Natural killer cell treated with Interleukin-12 subunit alpha and Interleukin-12 subunit beta and Interleukin-15 and Interleukin-18, amount 100 ng/mL, for 72 hours (primary cell): ENCODE measurements at regions not wholly inside any gene's neighbourhood (a gene's known extent, or its start where the extent isn't known, plus 50 kb on each side); places are given as distances from the start of the nearest gene placed in this dataset.
"Not testable (repeated sequence)": the region's sequence is repeated elsewhere in the genome, so short reads cannot be mapped to it uniquely, and the experiment has no call there.

Experiments
- ATAC-seq, 2 donors: fragments of 150-1000 bp; cut with Tn5 transposase in 1 of 2; sonication (Bioruptor Pico), chemical (Tn5 transposase) in 1 of 2; 2 replicates each; pipeline ENCODE4 v1.10.0; 2021
- DNase-seq: peaks from one replicate; pipeline ENCODE4 v3.0.0; 2022; ENCODE audit warnings: low spot score
- H3K27ac Mint-ChIP-seq, 2 donors: 1 replicate in 1 of 2; 2 replicates in 1 of 2; pipeline ENCODE4 v1.8.0; 2022; ENCODE audit warnings: mixed read lengths in 2 of 2, mild to moderate bottlenecking in 1 of 2, moderate library complexity in 1 of 2
- H3K27me3 Mint-ChIP-seq, 2 donors: 1 replicate in 1 of 2; 2 replicates in 1 of 2; pipeline ENCODE4 v1.8.0; 2022; ENCODE audit warnings: mixed read lengths in 2 of 2
- H3K36me3 Mint-ChIP-seq: one replicate; pipeline ENCODE4 v1.8.0; 2022; ENCODE audit warnings: mixed read lengths
- H3K4me1 Mint-ChIP-seq, 2 donors: 1 replicate in 1 of 2; 2 replicates in 1 of 2; pipeline ENCODE4 v1.8.0; 2022; ENCODE audit warnings: low read depth in 2 of 2, mixed read lengths in 2 of 2, mild to moderate bottlenecking in 1 of 2
- H3K4me3 Mint-ChIP-seq: one replicate; pipeline ENCODE4 v1.8.0; 2022; ENCODE audit warnings: mixed read lengths
- H3K9me3 Mint-ChIP-seq: 2 replicates; pipeline ENCODE4 v1.8.0; 2022; ENCODE audit warnings: mixed read lengths

- no peak overlapping the region for H3K27ac Mint-ChIP-seq
- no peak for ATAC-seq
- DNase-seq: no peak
- H3K27me3 Mint-ChIP-seq: no peaks in the 10 kb centered on the region
- H3K9me3 Mint-ChIP-seq: peaks cover 3% of the 10 kb centered on the region
- no peak overlapping the region for H3K4me3 Mint-ChIP-seq
- no peaks in the 10 kb centered on the region for H3K36me3 Mint-ChIP-seq
- no peaks in the 10 kb centered on the region for H3K4me1 Mint-ChIP-seq
Observed at GRCh38 chr3:161637559-161637958, 141.0 kb downstream of the OTOL1 start.

GRCh38 chr3:161639095-161639494 lies 142.5 kb downstream of the OTOL1 start:
- not testable (repeated sequence) for H3K27ac Mint-ChIP-seq, ATAC-seq, H3K36me3 Mint-ChIP-seq, DNase-seq, H3K4me3 Mint-ChIP-seq, H3K4me1 Mint-ChIP-seq, H3K27me3 Mint-ChIP-seq, H3K9me3 Mint-ChIP-seq

DNA sequence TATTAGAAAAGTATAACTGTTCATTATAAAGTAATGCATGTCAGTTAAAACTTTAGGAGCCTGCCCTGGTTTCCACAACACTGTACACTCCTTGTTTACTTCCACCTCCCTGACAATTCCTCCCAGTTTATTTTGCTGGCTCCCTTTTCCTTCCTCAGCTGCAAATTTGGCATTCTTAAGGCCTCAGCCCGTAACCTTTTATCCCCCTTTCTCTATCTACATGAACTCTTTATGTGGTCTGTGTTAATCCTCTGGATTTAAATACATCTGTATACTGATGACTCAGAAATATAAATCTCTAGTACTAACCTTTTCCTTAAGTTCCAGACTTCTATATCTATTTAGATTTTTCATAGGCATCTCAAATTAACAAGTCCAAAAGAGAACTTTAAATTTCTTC lies 143.6 kb downstream of the OTOL1 start:
- Mint-ChIP-seq H3K9me3 (peaks cover 5% of the 10 kb centered on the region), H3K4me3 (no peak overlapping the region)

DNA sequence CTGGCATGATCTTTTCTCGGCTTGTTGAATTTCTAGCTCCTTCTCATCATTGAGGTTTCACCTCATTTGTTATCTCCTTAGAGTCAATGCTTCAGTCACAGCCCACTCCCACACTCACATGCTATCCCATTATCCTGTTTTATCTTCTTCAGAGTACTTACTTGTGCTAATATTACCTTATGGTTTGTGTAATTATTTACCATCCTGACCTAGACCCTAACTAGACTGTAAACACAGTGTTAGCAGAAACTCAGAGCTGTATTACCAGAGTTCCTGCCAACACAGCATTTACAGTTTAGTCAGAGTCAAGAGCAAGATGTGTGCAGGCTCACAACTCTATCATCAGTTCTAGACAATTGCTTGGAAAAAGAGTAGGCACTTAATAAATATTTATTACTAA lies 144.7 kb downstream of the OTOL1 start:
- DNase-seq (no peak), ATAC-seq (no peak)
- Mint-ChIP-seq H3K36me3 (no peaks in the 10 kb centered on the region), H3K4me1 (no peaks in the 10 kb centered on the region), H3K4me3 (no peak overlapping the region), H3K27ac (no peak overlapping the region), H3K9me3 (peaks cover 5% of the 10 kb centered on the region), H3K27me3 (no peaks in the 10 kb centered on the region)

More for the DNA sequence above, 143.6 kb downstream of the OTOL1 start:
- Mint-ChIP-seq H3K27ac (no peak overlapping the region), H3K27me3 (no peaks in the 10 kb centered on the region), H3K4me1 (no peaks in the 10 kb centered on the region), H3K36me3 (no peaks in the 10 kb centered on the region)
- ATAC-seq: no peak
- DNase-seq: no peak

GRCh38 chr3:161644891-161645635 lies 148.5 kb downstream of the OTOL1 start:
- Mint-ChIP-seq H3K9me3 (peaks cover 11% of the 10 kb centered on the region), H3K4me1 (no peaks in the 10 kb centered on the region), H3K27me3 (no peaks in the 10 kb centered on the region), H3K27ac (no peak overlapping the region), H3K4me3 (no peak overlapping the region), H3K36me3 (no peaks in the 10 kb centered on the region)
- no peak for DNase-seq
- no peak for ATAC-seq

DNA sequence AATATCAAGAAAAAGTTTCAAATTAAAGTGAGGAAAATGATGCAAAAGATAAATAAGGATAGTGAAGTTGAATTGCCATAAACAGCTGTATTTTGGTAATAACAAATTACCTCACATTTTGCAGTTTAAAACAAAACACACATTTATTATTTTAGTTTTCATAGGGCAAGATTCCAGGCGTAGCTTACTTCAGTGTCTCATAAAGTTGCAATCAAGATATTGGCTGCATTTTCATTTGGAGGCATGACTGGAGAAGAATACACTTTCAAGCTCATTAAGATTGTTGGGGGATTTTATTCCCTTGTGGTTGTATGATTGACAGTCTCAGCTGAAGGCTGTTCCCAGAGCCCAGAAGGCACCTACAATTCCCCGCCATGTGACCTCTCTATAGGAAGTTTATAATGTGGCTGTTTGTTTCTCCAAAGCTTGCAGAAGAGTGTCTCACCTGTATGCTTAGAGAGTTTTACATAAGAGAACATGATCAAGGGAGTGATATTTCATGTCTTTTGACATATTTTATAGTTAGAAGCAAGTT lies 151.4 kb downstream of the OTOL1 start:
- no peaks in the 10 kb centered on the region for H3K27me3 Mint-ChIP-seq
- H3K4me1 Mint-ChIP-seq: no peaks in the 10 kb centered on the region
- no peaks in the 10 kb centered on the region for H3K36me3 Mint-ChIP-seq
- no peak for DNase-seq
- no peak for ATAC-seq
- H3K9me3 Mint-ChIP-seq: peaks cover 6% of the 10 kb centered on the region
- H3K4me3 Mint-ChIP-seq: no peak overlapping the region
- H3K27ac Mint-ChIP-seq: no peak overlapping the region

DNA sequence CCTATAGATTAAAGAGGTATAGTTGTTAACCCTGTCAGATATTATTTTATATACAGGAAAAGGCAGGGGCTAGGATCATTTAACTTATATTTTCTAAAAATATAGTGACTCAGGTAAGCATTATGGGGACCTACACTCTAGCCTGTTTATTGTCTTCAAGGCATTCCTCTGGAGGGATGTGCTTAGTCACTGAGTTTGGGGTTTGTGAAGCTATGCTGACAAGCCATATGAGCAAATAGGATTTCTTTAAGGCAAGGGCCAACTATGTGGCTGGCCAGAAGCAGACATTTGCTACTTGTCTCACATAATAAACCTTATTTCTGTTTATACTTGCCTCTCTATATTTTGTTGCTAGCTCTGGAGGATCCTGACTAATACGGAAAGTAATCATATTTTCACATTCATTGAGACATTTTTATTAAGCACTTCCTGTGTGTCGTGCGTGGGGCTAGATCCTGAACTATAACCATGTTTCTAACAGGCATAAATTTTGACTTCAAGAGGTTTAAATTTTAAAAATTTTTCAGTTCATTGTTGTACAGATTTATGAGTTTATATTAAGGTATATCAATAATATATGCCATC lies 153.4 kb downstream of the OTOL1 start:
- ATAC-seq: no peak
- H3K27me3 Mint-ChIP-seq: no peaks in the 10 kb centered on the region
- DNase-seq: no peak

GRCh38 chr3:161657786-161658185 lies 161.2 kb downstream of the OTOL1 start:
- Mint-ChIP-seq H3K27me3 (no peaks in the 10 kb centered on the region), H3K4me3 (no peak overlapping the region), H3K9me3 (peaks cover 15% of the 10 kb centered on the region), H3K36me3 (no peaks in the 10 kb centered on the region), H3K27ac (no peak overlapping the region), H3K4me1 (no peaks in the 10 kb centered on the region)
- ATAC-seq (no peak), DNase-seq (no peak)

More for the DNA sequence above, 153.4 kb downstream of the OTOL1 start:
- H3K27ac Mint-ChIP-seq: no peak overlapping the region
- H3K4me3 Mint-ChIP-seq: no peak overlapping the region
- H3K4me1 Mint-ChIP-seq: no peaks in the 10 kb centered on the region
- no peaks in the 10 kb centered on the region for H3K36me3 Mint-ChIP-seq
- H3K9me3 Mint-ChIP-seq: peaks cover 9% of the 10 kb centered on the region

DNA sequence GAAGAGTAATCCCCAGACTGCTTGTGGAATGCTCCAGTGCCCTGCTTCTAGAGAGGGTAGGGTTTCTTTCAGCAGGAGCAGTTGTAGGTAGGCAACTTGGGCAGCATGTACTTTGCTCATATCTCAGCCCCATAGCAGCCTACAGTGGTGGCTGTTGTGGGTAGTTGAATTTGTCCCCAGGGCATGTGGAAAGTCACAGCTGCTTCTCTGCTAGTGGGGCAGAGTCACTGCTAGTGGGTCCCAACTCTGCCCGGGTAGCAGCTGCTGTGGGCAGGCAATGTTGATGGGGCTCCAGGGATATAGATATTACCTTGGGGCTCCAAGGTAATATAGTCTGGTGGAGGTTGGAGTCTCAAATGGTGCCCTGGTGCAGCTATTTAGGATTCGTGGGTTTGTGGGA lies 174.5 kb downstream of the OTOL1 start:
- Mint-ChIP-seq H3K4me1 (no peaks in the 10 kb centered on the region), H3K9me3 (peaks cover 9% of the 10 kb centered on the region), H3K4me3 (no peak overlapping the region), H3K27me3 (no peaks in the 10 kb centered on the region), H3K27ac (no peak overlapping the region), H3K36me3 (no peaks in the 10 kb centered on the region)
- no peak for DNase-seq
- ATAC-seq: no peak

- ATAC-seq (no peak), DNase-seq (no peak)
- Mint-ChIP-seq H3K36me3 (no peaks in the 10 kb centered on the region), H3K27ac (no peak overlapping the region), H3K9me3 (peaks cover 5% of the 10 kb centered on the region), H3K27me3 (no peaks in the 10 kb centered on the region), H3K4me3 (no peak overlapping the region), H3K4me1 (no peaks in the 10 kb centered on the region)
Observed at GRCh38 chr3:161672478-161672877, 175.9 kb downstream of the OTOL1 start.

DNA sequence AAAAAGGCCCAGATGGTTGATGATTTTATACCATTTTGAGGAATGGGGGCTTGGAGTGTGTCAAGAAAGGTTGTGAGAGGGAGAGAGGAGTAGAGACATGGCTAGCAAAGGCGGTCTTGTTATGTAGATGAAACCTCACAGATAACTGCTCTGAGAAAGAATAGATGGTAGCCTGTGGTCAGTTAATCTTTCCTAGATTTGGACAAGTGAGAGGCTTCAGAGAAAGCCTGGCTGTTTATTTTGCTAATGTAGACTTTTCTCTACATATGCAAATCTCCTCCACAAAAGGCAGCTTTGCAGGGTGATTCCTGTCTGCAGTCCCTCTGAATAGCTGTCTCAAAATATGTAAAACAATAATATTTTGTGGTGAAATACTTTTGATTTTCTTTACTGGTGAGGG lies 177.3 kb downstream of the OTOL1 start:
- DNase-seq: no peak
- H3K9me3 Mint-ChIP-seq: peaks cover 8% of the 10 kb centered on the region
- H3K4me1 Mint-ChIP-seq: no peaks in the 10 kb centered on the region
- no peak overlapping the region for H3K27ac Mint-ChIP-seq
- ATAC-seq: no peak
- H3K27me3 Mint-ChIP-seq: no peaks in the 10 kb centered on the region
- H3K36me3 Mint-ChIP-seq: no peaks in the 10 kb centered on the region
- H3K4me3 Mint-ChIP-seq: no peak overlapping the region

- no peak overlapping the region for H3K27ac Mint-ChIP-seq
- H3K4me3 Mint-ChIP-seq: no peak overlapping the region
- DNase-seq: no peak
- ATAC-seq: no peak
- peaks cover 8% of the 10 kb centered on the region for H3K9me3 Mint-ChIP-seq
- no peaks in the 10 kb centered on the region for H3K27me3 Mint-ChIP-seq
- no peaks in the 10 kb centered on the region for H3K36me3 Mint-ChIP-seq
- no peaks in the 10 kb centered on the region for H3K4me1 Mint-ChIP-seq
Observed at GRCh38 chr3:161674402-161674801, 177.8 kb downstream of the OTOL1 start.

DNA sequence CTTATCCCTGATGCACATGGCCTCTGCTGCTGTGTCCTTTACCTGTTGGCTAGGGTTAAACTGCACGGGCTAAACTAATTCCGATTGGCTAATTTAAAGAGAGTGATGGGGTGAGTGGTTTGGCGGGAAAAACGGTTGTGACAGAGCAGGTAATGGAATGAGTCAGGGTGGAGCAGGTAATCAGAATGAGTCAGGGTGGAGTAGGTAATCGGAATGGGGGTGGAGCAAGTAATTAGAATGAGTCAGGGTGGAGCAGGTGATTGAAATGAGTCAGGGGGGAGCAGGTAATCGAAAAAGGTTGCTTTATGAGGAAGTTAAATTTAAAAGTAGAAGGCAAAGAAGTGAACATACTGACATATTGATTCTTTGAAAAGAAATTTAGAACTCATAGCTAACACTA lies 185.2 kb downstream of the OTOL1 start:
- not testable (repeated sequence) for H3K36me3 Mint-ChIP-seq, DNase-seq, ATAC-seq

DNA sequence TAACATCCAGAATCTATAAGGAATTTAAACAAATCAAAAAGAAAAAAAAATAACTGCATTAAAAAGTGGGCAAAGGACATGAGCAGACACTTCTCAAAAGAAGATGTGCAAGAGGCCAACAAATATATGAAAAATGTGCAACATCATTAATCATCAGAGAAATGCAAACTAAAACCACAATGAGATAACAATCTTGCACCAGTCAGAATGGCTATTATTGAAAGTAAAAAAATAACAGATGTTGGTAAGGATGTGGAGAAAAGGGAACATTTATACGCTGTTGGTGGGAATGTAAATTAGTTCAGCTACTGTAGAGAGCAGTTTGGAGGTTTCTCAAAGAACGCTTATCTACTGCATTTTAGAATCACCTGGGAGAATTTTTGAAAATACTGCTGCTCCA lies 186.1 kb downstream of the OTOL1 start:
- Mint-ChIP-seq H3K27me3 (no peaks in the 10 kb centered on the region), H3K27ac (no peak overlapping the region), H3K9me3 (peaks cover 17% of the 10 kb centered on the region), H3K4me1 (no peaks in the 10 kb centered on the region), H3K36me3 (peaks cover 6% of the 10 kb centered on the region), H3K4me3 (no peak overlapping the region)
- ATAC-seq (no peak), DNase-seq (no peak)

More for the DNA sequence above, 185.2 kb downstream of the OTOL1 start:
- not testable (repeated sequence) for H3K4me1 Mint-ChIP-seq, H3K27me3 Mint-ChIP-seq, H3K27ac Mint-ChIP-seq, H3K4me3 Mint-ChIP-seq
- peaks cover 17% of the 10 kb centered on the region for H3K9me3 Mint-ChIP-seq
